WTC11 (cell line): ENCODE measurements at regions not wholly inside any gene's neighbourhood (a gene's known extent, or its start where the extent isn't known, plus 50 kb on each side); places are given as distances from the start of the nearest gene placed in this dataset.

Experiments used
- ATAC-seq: fragments of 200-7000 bp; cut with Tn5 transposase; 2 replicates; pipeline ENCODE4 v1.10.0; 2021; ENCODE audit warnings: mild to moderate bottlenecking, moderate library complexity
- CTCF ChIA-PET: fragments of 300-600 bp; sonication (Branson Sonifier 250); formaldehyde crosslinking; loops from one replicate; lab custom pipeline; 2021; ENCODE audit warnings: antibody characterized with exemption; lab: Charles Lee
- POLR2A ChIA-PET: fragments of 350-600 bp; sonication (Branson Sonifier 250); formaldehyde crosslinking; loops from one replicate; lab custom pipeline; 2021; ENCODE audit warnings: antibody characterized with exemption; lab: Charles Lee
- DNase-seq: peaks from one replicate; pipeline ENCODE4 v3.0.0; 2021; ENCODE audit warnings: low spot score
- H3K27ac Mint-ChIP-seq: 2 replicates; pipeline ENCODE4 v1.8.0; 2021; ENCODE audit warnings: mixed read lengths
- H3K27me3 Mint-ChIP-seq: 2 replicates; pipeline ENCODE4 v1.8.0; 2021; ENCODE audit warnings: low read depth, mild to moderate bottlenecking, moderate library complexity, mixed read lengths
- H3K36me3 Mint-ChIP-seq: 2 replicates; pipeline ENCODE4 v1.8.0; 2021; ENCODE audit warnings: mixed read lengths
- H3K4me1 Mint-ChIP-seq: 2 replicates; pipeline ENCODE4 v1.8.0; 2022; ENCODE audit warnings: mixed read lengths
- H3K4me3 Mint-ChIP-seq: 2 replicates; pipeline ENCODE4 v1.8.0; 2021; ENCODE audit warnings: mild to moderate bottlenecking, moderate library complexity, mixed read lengths
- H3K9me3 Mint-ChIP-seq: 2 replicates; pipeline ENCODE4 v1.8.0; 2021; ENCODE audit warnings: mixed read lengths
- ATF1 ChIP-seq: sonication (generic); formaldehyde crosslinking; IDR thresholded peaks from 2 replicates; pipeline ENCODE4 v1.8.1; 2023; ENCODE audit warnings: mild to moderate bottlenecking, moderate library complexity, missing genetic modification reagents
- ETV6 ChIP-seq: sonication (generic); formaldehyde crosslinking; IDR thresholded peaks from 2 replicates; pipeline ENCODE4 v1.8.1; 2022; ENCODE audit warnings: mild to moderate bottlenecking, missing genetic modification reagents
- FOXJ3 ChIP-seq: sonication (generic); formaldehyde crosslinking; IDR thresholded peaks from 2 replicates; pipeline ENCODE4 v1.9.0; 2021; ENCODE audit warnings: missing genetic modification reagents, mild to moderate bottlenecking, borderline replicate concordance
- JUN ChIP-seq: sonication (generic); formaldehyde crosslinking; IDR thresholded peaks from 2 replicates; pipeline ENCODE4 v1.8.0; 2023; ENCODE audit warnings: mild to moderate bottlenecking, missing genetic modification reagents
- OVOL2 ChIP-seq: fragments of 250-450 bp; sonication (Bioruptor Pico); IDR thresholded peaks from 2 replicates; pipeline ENCODE4 v1.9.0; 2021; ENCODE audit warnings: mild to moderate bottlenecking, borderline replicate concordance
- RORB ChIP-seq: fragments of 250-450 bp; sonication (Bioruptor Pico); IDR thresholded peaks from 2 replicates; pipeline ENCODE4 v1.9.0; 2021; ENCODE audit warnings: mild to moderate bottlenecking
- SP1 ChIP-seq: sonication (generic); formaldehyde crosslinking; conservative IDR thresholded peaks from 2 replicates; pipeline ENCODE4 v1.8.1; 2022; ENCODE audit warnings: missing genetic modification reagents
- ZNF138 ChIP-seq: sonication (generic); formaldehyde crosslinking; conservative IDR thresholded peaks from 2 replicates; pipeline ENCODE4 v1.8.1; 2022; ENCODE audit warnings: mild to moderate bottlenecking, moderate library complexity, missing genetic modification reagents
- ZNF263 ChIP-seq: sonication (generic); formaldehyde crosslinking; IDR thresholded peaks from 2 replicates; pipeline ENCODE4 v1.8.1; 2022; ENCODE audit warnings: low read depth, mild to moderate bottlenecking, moderate library complexity, missing genetic modification reagents
- TF ChIP-seq, protein P1 (sequence below): sonication (generic); formaldehyde crosslinking; IDR thresholded peaks from 2 replicates; pipeline ENCODE4 v1.8.1; 2023; ENCODE audit warnings: mild to moderate bottlenecking, missing genetic modification reagents
- TF ChIP-seq, protein P2 (sequence below): sonication (generic); formaldehyde crosslinking; IDR thresholded peaks from 2 replicates; pipeline ENCODE4 v1.8.1; 2023; ENCODE audit warnings: mild to moderate bottlenecking, missing genetic modification reagents, borderline replicate concordance
- TF ChIP-seq, protein P3 (sequence below): fragments of 250-450 bp; sonication (Bioruptor Pico); IDR thresholded peaks from 2 replicates; pipeline ENCODE4 v2.1.2; 2022; ENCODE audit warnings: mild to moderate bottlenecking, moderate library complexity
- TF ChIP-seq, protein P4 (sequence below): sonication (generic); formaldehyde crosslinking; IDR thresholded peaks from 2 replicates; pipeline ENCODE4 v1.8.0; 2022; ENCODE audit warnings: mild to moderate bottlenecking, missing genetic modification reagents
- TF ChIP-seq, protein P5 (sequence below): sonication (generic); formaldehyde crosslinking; IDR thresholded peaks from 2 replicates; pipeline ENCODE4 v1.8.0; 2022; ENCODE audit warnings: mild to moderate bottlenecking, missing genetic modification reagents
- TF ChIP-seq, protein P6 (sequence below): sonication (generic); formaldehyde crosslinking; IDR thresholded peaks from 2 replicates; pipeline ENCODE4 v1.8.0; 2022; ENCODE audit warnings: missing genetic modification reagents
- TF ChIP-seq, protein P7 (sequence below): sonication (generic); formaldehyde crosslinking; IDR thresholded peaks from 2 replicates; pipeline ENCODE4 v1.8.1; 2023; ENCODE audit warnings: mild to moderate bottlenecking, missing genetic modification reagents

DNA sequence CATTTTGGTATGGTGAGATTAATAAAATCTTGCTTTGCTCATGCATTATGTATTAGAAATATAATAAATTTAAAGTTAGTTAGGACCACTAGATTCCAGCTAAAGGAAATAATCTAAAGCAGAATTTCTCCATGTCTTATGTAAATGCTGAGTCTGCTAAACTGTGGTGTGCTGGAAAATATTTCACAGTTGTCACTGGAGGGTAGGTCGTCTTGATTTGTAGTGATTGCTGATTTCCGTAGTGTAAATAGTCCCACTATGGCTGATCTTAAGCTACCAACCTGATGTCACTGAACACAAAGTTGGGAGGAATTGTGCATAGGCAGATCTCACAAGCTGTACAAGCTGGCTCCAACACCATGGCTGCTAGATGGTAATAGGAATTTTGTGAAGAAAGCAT, 133.4 kb upstream of the NR3C2 start:
- Mint-ChIP-seq H3K4me1 (peaks cover 6% of the 10 kb centered on the region), H3K27ac (no peak overlapping the region), H3K4me3 (no peak overlapping the region), H3K9me3 (peaks cover 7% of the 10 kb centered on the region), H3K36me3 (0 out of 2 replicates have a peak, but pooled peaks cover 2% of the 10 kb centered on the region), H3K27me3 (no peaks in the 10 kb centered on the region)
- DNase-seq (no peak), ATAC-seq (no peak)
- ChIA-PET CTCF (no interaction called here), POLR2A (no interaction called here)
- no peak for TF ChIP-seq ETV6 (CRISPR knock-in tag)
- TF ChIP-seq ATF1 (CRISPR knock-in tag): no peak
- TF ChIP-seq, protein P1, sequence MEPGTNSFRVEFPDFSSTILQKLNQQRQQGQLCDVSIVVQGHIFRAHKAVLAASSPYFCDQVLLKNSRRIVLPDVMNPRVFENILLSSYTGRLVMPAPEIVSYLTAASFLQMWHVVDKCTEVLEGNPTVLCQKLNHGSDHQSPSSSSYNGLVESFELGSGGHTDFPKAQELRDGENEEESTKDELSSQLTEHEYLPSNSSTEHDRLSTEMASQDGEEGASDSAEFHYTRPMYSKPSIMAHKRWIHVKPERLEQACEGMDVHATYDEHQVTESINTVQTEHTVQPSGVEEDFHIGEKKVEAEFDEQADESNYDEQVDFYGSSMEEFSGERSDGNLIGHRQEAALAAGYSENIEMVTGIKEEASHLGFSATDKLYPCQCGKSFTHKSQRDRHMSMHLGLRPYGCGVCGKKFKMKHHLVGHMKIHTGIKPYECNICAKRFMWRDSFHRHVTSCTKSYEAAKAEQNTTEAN (CRISPR knock-in tag): no peak
- TF ChIP-seq, protein P2, sequence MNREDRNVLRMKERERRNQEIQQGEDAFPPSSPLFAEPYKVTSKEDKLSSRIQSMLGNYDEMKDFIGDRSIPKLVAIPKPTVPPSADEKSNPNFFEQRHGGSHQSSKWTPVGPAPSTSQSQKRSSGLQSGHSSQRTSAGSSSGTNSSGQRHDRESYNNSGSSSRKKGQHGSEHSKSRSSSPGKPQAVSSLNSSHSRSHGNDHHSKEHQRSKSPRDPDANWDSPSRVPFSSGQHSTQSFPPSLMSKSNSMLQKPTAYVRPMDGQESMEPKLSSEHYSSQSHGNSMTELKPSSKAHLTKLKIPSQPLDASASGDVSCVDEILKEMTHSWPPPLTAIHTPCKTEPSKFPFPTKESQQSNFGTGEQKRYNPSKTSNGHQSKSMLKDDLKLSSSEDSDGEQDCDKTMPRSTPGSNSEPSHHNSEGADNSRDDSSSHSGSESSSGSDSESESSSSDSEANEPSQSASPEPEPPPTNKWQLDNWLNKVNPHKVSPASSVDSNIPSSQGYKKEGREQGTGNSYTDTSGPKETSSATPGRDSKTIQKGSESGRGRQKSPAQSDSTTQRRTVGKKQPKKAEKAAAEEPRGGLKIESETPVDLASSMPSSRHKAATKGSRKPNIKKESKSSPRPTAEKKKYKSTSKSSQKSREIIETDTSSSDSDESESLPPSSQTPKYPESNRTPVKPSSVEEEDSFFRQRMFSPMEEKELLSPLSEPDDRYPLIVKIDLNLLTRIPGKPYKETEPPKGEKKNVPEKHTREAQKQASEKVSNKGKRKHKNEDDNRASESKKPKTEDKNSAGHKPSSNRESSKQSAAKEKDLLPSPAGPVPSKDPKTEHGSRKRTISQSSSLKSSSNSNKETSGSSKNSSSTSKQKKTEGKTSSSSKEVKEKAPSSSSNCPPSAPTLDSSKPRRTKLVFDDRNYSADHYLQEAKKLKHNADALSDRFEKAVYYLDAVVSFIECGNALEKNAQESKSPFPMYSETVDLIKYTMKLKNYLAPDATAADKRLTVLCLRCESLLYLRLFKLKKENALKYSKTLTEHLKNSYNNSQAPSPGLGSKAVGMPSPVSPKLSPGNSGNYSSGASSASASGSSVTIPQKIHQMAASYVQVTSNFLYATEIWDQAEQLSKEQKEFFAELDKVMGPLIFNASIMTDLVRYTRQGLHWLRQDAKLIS (CRISPR knock-in tag): no peak
- TF ChIP-seq, protein P3, sequence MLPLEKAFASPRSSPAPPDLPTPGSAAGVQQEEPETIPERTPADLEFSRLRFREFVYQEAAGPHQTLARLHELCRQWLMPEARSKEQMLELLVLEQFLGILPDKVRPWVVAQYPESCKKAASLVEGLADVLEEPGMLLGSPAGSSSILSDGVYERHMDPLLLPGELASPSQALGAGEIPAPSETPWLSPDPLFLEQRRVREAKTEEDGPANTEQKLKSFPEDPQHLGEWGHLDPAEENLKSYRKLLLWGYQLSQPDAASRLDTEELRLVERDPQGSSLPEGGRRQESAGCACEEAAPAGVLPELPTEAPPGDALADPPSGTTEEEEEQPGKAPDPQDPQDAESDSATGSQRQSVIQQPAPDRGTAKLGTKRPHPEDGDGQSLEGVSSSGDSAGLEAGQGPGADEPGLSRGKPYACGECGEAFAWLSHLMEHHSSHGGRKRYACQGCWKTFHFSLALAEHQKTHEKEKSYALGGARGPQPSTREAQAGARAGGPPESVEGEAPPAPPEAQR (CRISPR knock-in tag): no peak
- TF ChIP-seq ZNF263: no peak
- no peak for TF ChIP-seq FOXJ3 (CRISPR knock-in tag)
- no peak for TF ChIP-seq SP1 (CRISPR knock-in tag)
- TF ChIP-seq, protein P4, sequence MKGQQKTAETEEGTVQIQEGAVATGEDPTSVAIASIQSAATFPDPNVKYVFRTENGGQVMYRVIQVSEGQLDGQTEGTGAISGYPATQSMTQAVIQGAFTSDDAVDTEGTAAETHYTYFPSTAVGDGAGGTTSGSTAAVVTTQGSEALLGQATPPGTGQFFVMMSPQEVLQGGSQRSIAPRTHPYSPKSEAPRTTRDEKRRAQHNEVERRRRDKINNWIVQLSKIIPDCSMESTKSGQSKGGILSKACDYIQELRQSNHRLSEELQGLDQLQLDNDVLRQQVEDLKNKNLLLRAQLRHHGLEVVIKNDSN (CRISPR knock-in tag): no peak
- TF ChIP-seq RORB: no peak
- TF ChIP-seq, protein P5, sequence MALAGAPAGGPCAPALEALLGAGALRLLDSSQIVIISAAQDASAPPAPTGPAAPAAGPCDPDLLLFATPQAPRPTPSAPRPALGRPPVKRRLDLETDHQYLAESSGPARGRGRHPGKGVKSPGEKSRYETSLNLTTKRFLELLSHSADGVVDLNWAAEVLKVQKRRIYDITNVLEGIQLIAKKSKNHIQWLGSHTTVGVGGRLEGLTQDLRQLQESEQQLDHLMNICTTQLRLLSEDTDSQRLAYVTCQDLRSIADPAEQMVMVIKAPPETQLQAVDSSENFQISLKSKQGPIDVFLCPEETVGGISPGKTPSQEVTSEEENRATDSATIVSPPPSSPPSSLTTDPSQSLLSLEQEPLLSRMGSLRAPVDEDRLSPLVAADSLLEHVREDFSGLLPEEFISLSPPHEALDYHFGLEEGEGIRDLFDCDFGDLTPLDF: no peak

DNA sequence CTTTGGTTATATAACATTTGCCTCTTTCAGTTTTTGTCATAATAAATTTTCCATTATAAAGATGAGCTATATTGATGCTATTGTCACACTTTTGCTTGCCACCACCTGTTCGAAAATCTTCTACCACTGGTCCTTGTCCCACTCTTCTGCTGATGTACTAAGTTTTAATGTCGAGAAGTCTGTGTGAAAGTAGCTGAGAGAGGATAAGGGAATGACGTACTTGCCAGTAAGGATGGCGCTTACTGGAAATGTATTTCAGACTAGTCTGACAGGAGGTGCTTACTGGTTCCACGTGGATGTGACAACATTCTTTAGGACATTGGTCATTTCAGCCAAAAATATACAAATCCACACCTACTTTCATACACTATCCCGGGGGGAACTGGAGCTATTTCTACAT, 132.7 kb upstream of the NR3C2 start:
- Mint-ChIP-seq H3K4me1 (peaks cover 6% of the 10 kb centered on the region), H3K36me3 (peaks cover 5% of the 10 kb centered on the region; the same call in 1 of the 2 replicates), H3K9me3 (peaks cover 8% of the 10 kb centered on the region), H3K4me3 (no peak overlapping the region), H3K27me3 (no peaks in the 10 kb centered on the region), H3K27ac (no peak overlapping the region)
- CTCF ChIA-PET: interaction anchor here (1.0 kb wide), 1 partner anchor 129 kb away, joined by 3 read pairs; no protein-coding TSS in a partner anchor
- DNase-seq (no peak), ATAC-seq (no peak)
- no peak for TF ChIP-seq JUN (CRISPR knock-in tag)
- no peak for TF ChIP-seq ZNF138 (CRISPR knock-in tag)
- TF ChIP-seq RORB: no peak
- TF ChIP-seq, protein P6, sequence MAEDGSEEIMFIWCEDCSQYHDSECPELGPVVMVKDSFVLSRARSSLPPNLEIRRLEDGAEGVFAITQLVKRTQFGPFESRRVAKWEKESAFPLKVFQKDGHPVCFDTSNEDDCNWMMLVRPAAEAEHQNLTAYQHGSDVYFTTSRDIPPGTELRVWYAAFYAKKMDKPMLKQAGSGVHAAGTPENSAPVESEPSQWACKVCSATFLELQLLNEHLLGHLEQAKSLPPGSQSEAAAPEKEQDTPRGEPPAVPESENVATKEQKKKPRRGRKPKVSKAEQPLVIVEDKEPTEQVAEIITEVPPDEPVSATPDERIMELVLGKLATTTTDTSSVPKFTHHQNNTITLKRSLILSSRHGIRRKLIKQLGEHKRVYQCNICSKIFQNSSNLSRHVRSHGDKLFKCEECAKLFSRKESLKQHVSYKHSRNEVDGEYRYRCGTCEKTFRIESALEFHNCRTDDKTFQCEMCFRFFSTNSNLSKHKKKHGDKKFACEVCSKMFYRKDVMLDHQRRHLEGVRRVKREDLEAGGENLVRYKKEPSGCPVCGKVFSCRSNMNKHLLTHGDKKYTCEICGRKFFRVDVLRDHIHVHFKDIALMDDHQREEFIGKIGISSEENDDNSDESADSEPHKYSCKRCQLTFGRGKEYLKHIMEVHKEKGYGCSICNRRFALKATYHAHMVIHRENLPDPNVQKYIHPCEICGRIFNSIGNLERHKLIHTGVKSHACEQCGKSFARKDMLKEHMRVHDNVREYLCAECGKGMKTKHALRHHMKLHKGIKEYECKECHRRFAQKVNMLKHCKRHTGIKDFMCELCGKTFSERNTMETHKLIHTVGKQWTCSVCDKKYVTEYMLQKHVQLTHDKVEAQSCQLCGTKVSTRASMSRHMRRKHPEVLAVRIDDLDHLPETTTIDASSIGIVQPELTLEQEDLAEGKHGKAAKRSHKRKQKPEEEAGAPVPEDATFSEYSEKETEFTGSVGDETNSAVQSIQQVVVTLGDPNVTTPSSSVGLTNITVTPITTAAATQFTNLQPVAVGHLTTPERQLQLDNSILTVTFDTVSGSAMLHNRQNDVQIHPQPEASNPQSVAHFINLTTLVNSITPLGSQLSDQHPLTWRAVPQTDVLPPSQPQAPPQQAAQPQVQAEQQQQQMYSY (CRISPR knock-in tag): no peak
- no peak for TF ChIP-seq ETV6 (CRISPR knock-in tag)
- TF ChIP-seq, protein P1 (CRISPR knock-in tag): no peak
- no peak for TF ChIP-seq OVOL2 (CRISPR knock-in tag)
- TF ChIP-seq, protein P7, sequence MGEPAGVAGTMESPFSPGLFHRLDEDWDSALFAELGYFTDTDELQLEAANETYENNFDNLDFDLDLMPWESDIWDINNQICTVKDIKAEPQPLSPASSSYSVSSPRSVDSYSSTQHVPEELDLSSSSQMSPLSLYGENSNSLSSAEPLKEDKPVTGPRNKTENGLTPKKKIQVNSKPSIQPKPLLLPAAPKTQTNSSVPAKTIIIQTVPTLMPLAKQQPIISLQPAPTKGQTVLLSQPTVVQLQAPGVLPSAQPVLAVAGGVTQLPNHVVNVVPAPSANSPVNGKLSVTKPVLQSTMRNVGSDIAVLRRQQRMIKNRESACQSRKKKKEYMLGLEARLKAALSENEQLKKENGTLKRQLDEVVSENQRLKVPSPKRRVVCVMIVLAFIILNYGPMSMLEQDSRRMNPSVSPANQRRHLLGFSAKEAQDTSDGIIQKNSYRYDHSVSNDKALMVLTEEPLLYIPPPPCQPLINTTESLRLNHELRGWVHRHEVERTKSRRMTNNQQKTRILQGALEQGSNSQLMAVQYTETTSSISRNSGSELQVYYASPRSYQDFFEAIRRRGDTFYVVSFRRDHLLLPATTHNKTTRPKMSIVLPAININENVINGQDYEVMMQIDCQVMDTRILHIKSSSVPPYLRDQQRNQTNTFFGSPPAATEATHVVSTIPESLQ: no peak
- POLR2A ChIA-PET: no interaction called here
